ENCODE measurements at regions not wholly inside any gene's neighbourhood (a gene's known extent, or its start where the extent isn't known, plus 50 kb on each side); places are given as distances from the start of the nearest gene placed in this dataset.

- no peak overlapping the region for H2BK120ac ChIP-seq (ENCODE audit: low read depth, low read length, poor library complexity, severe bottlenecking)
- no peak overlapping the region for H2BK5ac ChIP-seq (ENCODE audit: insufficient read length, low read length)
- no peaks in the 10 kb centered on the region for H3K79me2 ChIP-seq (ENCODE audit: insufficient read depth, low read length)
- no peak overlapping the region for H4K5ac ChIP-seq (ENCODE audit: insufficient read length, low read depth, low read length)
- WGBS (ENCODE audit: extremely low coverage, insufficient read length, low lambda C conversion rate), result no CpG with 5 or more reads among the region's 1 CpG
- Mint-ChIP-seq H3K36me3 (ENCODE audit: insufficient read depth in 1 of 3, low read depth in 3 of 3) (no peaks in the 10 kb centered on the region), H3K4me1 (peaks cover 3 to 11% of the 10 kb centered on the region in 2 experiments), H3K27ac (no peak overlapping the region), H3K4me3 (no peak overlapping the region), H3K9me3 (no peaks in the 10 kb centered on the region), H3K27me3 (ENCODE audit: low read depth) (no peaks in the 10 kb centered on the region; the same call in none of the 2 replicates)
- no peak overlapping the region for H2AFZ ChIP-seq (ENCODE audit: low read length)
- no peak for TF ChIP-seq CTCF (conservative IDR thresholded peaks at IDR 0.05)
- no peak overlapping the region for H3K4me2 ChIP-seq (ENCODE audit: insufficient read depth, insufficient read length, low read length)
- no peak overlapping the region for H3T11ph ChIP-seq (ENCODE audit: low read length)
- H3K27me3 ChIP-seq (ENCODE audit: insufficient read depth, low read length), result no peaks in the 10 kb centered on the region
- no peak overlapping the region for H3K9ac ChIP-seq (ENCODE audit: extremely low read depth, insufficient read length, low read length)
- H2BK12ac ChIP-seq (ENCODE audit: insufficient read length, low read depth, low read length), result no peak overlapping the region
- no peaks in the 10 kb centered on the region for H4K20me1 ChIP-seq (ENCODE audit: control insufficient read depth, insufficient read depth, insufficient read length)
- DNase-seq, result no peak
- no peak overlapping the region for H2BK20ac ChIP-seq (ENCODE audit: low read depth, low read length, poor library complexity, severe bottlenecking)
- no peaks in the 10 kb centered on the region for H3K23me2 ChIP-seq (ENCODE audit: insufficient read length, low read depth, low read length, poor library complexity, severe bottlenecking)
- H3K18ac ChIP-seq (ENCODE audit: insufficient read length, low read depth, low read length), result no peak overlapping the region
- no peak overlapping the region for H2BK15ac ChIP-seq (ENCODE audit: low read depth, low read length)
- no peak overlapping the region for H4K91ac ChIP-seq (ENCODE audit: insufficient read length, low read depth, low read length)
- H2AK5ac ChIP-seq (ENCODE audit: insufficient read length, low read length), result no peak overlapping the region
- no peak overlapping the region for H3K23ac ChIP-seq (ENCODE audit: insufficient read length, low read depth, low read length)
- H3K4ac ChIP-seq (ENCODE audit: low read depth, low read length), result no peak overlapping the region
- H4K8ac ChIP-seq (replicated peaks; ENCODE audit: insufficient read length, low read depth, low read length), result no peak overlapping the region
- no peak overlapping the region for H3K14ac ChIP-seq (ENCODE audit: insufficient read depth, low read length)
- no peak overlapping the region for H3K56ac ChIP-seq (ENCODE audit: insufficient read length, low read depth, low read length)
- no peaks in the 10 kb centered on the region for H3K4me1 ChIP-seq (ENCODE audit: insufficient read depth, low read length)
- H3K9me3 ChIP-seq (ENCODE audit: control insufficient read depth, low read depth, low read length), result no peaks in the 10 kb centered on the region
- no peaks in the 10 kb centered on the region for H3K79me1 ChIP-seq (ENCODE audit: insufficient read depth, low read depth, low read length, poor library complexity, severe bottlenecking)
- H3K27ac ChIP-seq (ENCODE audit: insufficient read length, low read depth, low read length), result no peak overlapping the region
Measured at GRCh38 chr2:219946021-219946420, 318.6 kb downstream of the SLC4A3 start.
